Spinal cord (tissue), 9 donors: ENCODE measurements at regions not wholly inside any gene's neighbourhood (a gene's known extent, or its start where the extent isn't known, plus 50 kb on each side); places are given as distances from the start of the nearest gene placed in this dataset.
A peak's percentile ranks its signal among the peaks of the same experiment; 100 is the strongest.
"Not testable (repeated sequence)": the region's sequence is repeated elsewhere in the genome, so short reads cannot be mapped to it uniquely, and the experiment has no call there.

Experiments
- DNase-seq, 6 donors: peaks; one replicate each; pipeline versions ENCODE4 v3.0.0 to v3.0.0-alpha.2; 2013 to 2015; ENCODE audit warnings: low spot score in 6 of 6, low read depth in 4 of 6
- H3K27ac ChIP-seq: one replicate; pipeline ENCODE4 v1.5.1; 2013; ENCODE audit warnings: low read depth, low read length, control low read depth
- H3K27me3 ChIP-seq: one replicate; pipeline ENCODE4 v1.6.1; 2013; ENCODE audit warnings: low read length; ENCODE audit not compliant: control insufficient read depth, insufficient read depth
- H3K36me3 ChIP-seq: one replicate; pipeline ENCODE4 v1.6.1; 2013; ENCODE audit warnings: low read length; ENCODE audit not compliant: control insufficient read depth, insufficient read depth
- H3K4me1 ChIP-seq: one replicate; pipeline ENCODE4 v1.6.1; 2013; ENCODE audit warnings: low read length; ENCODE audit not compliant: control insufficient read depth, insufficient read depth
- H3K4me3 ChIP-seq: one replicate; pipeline ENCODE4 v1.5.1; 2013; ENCODE audit warnings: low read depth, low read length, control low read depth
- H3K9me3 ChIP-seq: one replicate; pipeline ENCODE4 v1.6.1; 2013; ENCODE audit warnings: low read length; ENCODE audit not compliant: control insufficient read depth, insufficient read depth
- WGBS: methylation state at CpG from one replicate; pipeline ENCODE4 v1.1.5; 2013; ENCODE audit warnings: missing lambda C conversion rate; ENCODE audit not compliant: insufficient coverage; 5-methylcytosine and 5-hydroxymethylcytosine counted together
- donor health status: healthy.

DNA sequence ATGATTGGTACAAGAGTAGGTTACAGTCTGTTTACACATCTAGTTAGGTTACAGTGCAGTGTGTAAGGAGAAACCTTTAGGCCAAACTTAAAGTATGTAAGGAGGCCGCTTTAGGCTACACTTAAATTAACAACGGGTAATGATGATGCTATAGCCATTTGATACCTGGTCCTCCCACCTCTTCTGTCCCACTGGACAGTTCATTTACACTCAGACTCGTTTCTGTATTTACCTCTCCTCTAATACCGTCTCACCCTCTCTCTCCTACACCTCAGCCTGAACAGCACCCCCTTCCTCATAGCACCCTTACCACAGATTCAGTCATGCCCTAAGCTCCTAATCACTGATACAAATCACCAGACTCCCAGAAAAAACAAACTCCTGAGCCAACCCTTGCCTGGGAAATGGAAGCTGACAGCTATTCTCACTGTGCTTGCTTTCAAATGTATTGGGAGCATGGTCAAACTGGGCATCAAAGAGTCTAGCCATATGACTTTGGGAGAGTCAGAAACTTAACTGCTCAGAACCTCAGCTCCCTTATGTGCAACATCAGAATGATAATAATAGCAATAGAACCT is 241.3 kb upstream of the SETMAR start:
- 49% methylated on average over 3 of the region's 4 CpGs for WGBS
- no peak for DNase-seq
- Histone ChIP-seq H3K27me3 (no peaks in the 10 kb centered on the region), H3K27ac (no peak overlapping the region), H3K36me3 (no peaks in the 10 kb centered on the region), H3K4me1 (no peaks in the 10 kb centered on the region), H3K4me3 (no peak overlapping the region), H3K9me3 (no peaks in the 10 kb centered on the region)

DNA sequence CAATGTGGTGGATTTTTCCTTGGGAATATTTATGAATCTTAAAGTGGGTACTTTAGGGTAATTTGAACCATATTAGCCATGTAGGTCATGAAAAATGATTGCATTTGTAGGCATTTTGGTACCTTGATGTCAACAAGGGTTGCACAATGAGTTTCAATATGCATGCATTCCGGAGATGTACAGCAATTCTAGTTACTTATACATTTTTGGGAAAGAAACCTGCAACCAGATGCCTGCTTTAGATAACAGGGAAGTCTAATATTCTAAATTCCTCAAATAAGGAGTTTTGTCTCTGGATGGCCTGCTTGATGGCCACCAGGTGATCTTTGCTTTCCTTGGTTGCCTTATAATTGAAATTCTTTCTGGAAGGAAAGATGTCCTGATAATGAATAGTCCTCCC is 240.5 kb upstream of the SETMAR start:
- H3K4me1 ChIP-seq = no peaks in the 10 kb centered on the region
- no peaks in the 10 kb centered on the region for H3K9me3 ChIP-seq
- no peak for DNase-seq
- H3K4me3 ChIP-seq = no peak overlapping the region
- H3K27me3 ChIP-seq = no peaks in the 10 kb centered on the region
- no CpG with 5 or more reads among the region's 1 CpG for WGBS
- no peak overlapping the region for H3K27ac ChIP-seq
- H3K36me3 ChIP-seq = no peaks in the 10 kb centered on the region

DNA sequence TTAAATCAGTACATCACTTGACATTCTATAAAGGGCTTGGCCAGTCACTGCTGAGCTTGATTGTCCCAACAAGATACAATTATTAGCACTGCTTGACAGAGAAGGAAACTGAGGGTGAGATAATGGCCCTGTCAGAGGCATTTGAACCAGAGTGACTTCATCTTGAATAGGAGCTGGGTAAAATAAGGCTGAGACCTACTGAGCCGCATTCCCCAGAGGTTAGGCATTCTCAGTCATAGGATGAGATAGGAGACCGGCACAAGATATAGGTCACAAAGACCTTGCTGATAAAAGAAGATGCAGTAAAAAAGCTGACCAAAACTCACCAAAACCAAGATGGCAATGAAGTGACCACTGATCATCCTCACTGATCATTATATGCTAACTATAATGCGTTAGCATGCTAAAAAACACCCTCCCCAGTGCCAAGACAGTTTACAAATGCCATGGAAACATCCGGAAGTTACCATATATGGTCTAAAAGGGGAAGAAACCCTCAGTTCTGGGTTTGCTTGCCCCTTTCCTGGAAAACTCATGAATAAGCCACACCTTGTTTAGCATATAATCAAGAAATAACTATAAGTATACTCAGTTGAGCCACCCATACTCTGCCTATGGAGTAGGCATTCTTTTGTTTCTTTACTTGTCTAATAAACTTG is 239.1 kb upstream of the SETMAR start:
- Histone ChIP-seq H3K4me3 (no peak overlapping the region), H3K36me3 (no peaks in the 10 kb centered on the region), H3K27me3 (no peaks in the 10 kb centered on the region), H3K9me3 (no peaks in the 10 kb centered on the region), H3K27ac (no peak overlapping the region), H3K4me1 (no peaks in the 10 kb centered on the region)
- 100% methylated on average over 1 of the region's 4 CpGs for WGBS
- DNase-seq = no peak

DNA sequence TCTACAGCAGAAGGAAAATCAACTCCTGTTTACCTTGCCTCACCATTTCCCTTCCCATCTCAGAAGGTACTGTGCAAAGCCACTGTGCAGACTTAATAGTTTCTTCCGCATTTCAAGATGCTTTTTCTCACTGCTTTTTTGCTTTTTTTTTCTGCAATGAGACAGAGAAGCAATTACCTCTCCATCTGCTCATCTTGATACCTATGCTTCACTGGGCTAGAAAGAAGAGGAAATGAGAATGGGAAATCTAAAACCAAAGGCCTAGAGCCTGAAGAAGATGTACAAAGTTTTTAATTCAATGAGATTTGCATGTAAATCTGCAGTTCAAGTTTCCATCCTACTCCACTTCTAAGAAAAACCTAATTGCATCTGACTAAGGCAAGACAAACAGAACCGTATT is 238.1 kb upstream of the SETMAR start:
- no peaks in the 10 kb centered on the region for H3K27me3 ChIP-seq
- H3K27ac ChIP-seq = no peak overlapping the region
- H3K4me3 ChIP-seq = no peak overlapping the region
- no peaks in the 10 kb centered on the region for H3K9me3 ChIP-seq
- H3K36me3 ChIP-seq = no peaks in the 10 kb centered on the region
- 100% methylated on average over 1 of the region's 2 CpGs for WGBS
- peak in 2 of 6 donors; percentile 19 to 84 for DNase-seq
- no peaks in the 10 kb centered on the region for H3K4me1 ChIP-seq

DNA sequence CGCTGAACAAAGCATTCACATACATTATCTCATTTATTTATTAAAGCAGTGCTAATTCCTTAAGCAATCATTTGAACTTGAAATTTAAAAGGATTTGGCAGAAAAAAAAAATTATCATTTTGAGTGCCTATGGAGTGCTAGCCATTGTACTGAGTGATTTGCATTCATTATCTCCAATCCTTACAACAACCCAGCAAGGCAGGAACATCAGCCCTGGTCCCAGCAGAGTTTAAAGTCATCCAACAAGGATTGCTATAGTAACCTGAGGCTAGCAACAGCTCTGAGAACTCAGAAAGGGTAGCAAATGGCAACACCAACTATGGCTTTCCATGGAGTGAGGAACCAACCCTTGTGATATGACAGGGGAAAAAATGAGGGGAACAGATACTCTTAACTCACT is 237.6 kb upstream of the SETMAR start:
- Histone ChIP-seq H3K27ac (no peak overlapping the region), H3K4me3 (no peak overlapping the region), H3K27me3 (no peaks in the 10 kb centered on the region), H3K36me3 (no peaks in the 10 kb centered on the region), H3K4me1 (no peaks in the 10 kb centered on the region), H3K9me3 (no peaks in the 10 kb centered on the region)
- DNase-seq = peak in 1 of 6 donors; percentile 45
- WGBS = no CpG with 5 or more reads among the region's 1 CpG

DNA sequence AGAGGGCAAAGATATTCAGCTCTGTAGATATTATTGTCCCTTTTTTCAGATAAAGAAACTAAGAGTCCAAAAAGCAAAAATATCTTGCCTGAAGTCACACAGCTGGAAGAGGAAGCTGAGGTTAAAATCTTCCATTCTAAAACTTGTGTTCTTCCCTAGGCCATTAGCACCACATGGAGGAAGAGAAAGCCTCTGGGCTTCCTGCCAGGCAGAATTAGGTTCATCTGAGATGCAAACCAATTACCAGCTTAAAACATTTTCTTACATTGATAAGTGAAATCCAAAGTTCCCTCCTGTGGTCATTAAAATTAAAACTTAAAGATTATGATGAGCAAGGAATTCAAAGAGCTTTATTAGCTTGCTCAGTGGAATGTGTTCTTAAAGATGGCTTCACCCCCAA is 235.3 kb upstream of the SETMAR start:
- H3K27me3 ChIP-seq = no peaks in the 10 kb centered on the region
- H3K4me3 ChIP-seq = no peak overlapping the region
- no peaks in the 10 kb centered on the region for H3K36me3 ChIP-seq
- no peak overlapping the region for H3K27ac ChIP-seq
- H3K9me3 ChIP-seq = no peaks in the 10 kb centered on the region
- peak in 3 of 6 donors; percentile 15 to 88 (median 42) for DNase-seq
- H3K4me1 ChIP-seq = no peaks in the 10 kb centered on the region

DNA sequence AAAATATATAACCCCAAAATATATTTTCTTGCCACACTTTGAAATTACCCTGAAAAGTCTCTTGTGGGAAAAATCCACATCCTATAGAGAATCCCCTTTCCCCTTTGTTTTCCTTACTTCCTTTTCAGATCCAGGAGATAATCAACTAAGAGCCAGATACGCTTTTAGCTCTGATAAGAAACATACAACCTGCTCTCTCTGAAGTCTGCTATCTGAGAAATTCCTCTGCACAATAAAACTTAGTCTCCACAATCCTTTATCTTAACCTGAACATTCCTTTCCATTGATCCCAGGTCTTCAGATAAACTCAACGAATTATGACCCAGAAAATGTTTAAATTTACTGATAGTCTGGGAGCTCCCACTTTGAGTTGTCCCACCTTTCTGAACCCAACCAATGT is 233.4 kb upstream of the SETMAR start:
- Histone ChIP-seq H3K4me3 (no peak overlapping the region), H3K27me3 (no peaks in the 10 kb centered on the region), H3K36me3 (no peaks in the 10 kb centered on the region), H3K27ac (no peak overlapping the region), H3K4me1 (no peaks in the 10 kb centered on the region), H3K9me3 (no peaks in the 10 kb centered on the region)
- 100% methylated on average over 1 of the region's 2 CpGs for WGBS
- DNase-seq = no peak

DNA sequence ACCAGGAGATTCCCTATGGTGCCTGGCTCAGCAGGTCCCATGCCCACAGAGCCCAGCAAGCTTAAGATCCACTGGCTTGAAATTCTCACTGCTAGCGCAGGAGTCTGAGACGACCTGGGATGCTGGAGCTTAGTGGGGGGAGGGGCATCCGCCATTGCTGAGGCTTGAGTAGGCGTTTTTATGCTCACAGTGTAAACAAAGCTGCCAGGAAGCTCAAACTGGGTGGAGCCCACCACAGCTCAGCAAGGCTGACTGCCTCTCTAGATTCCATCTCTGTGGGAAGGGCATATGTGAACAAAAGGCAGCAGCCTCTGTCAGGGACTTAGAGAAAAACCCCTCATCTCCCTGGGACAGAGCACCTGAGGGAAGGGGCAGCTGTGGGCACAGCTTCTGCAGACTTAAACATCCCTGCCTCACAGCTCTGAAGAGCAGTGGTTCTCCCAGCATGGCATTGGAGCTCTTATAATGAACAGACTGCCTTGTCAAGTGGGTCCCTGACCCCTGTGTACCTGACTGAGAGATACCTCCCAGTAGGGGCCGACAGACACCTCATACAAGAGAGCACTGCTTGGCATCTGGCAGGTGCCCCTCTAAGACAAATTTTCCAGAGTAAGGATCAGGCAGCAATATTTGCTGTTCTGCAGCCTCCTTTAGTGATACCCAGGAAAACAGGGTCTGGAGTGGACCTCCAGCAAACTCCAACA is 231.5 kb upstream of the SETMAR start:
- no peak overlapping the region for H3K27ac ChIP-seq
- H3K9me3 ChIP-seq = no peaks in the 10 kb centered on the region
- H3K27me3 ChIP-seq = no peaks in the 10 kb centered on the region
- no peak overlapping the region for H3K4me3 ChIP-seq
- no peaks in the 10 kb centered on the region for H3K36me3 ChIP-seq
- DNase-seq = no peak
- no peaks in the 10 kb centered on the region for H3K4me1 ChIP-seq
- WGBS = 43% methylated on average over 5 of the region's 5 CpGs

DNA sequence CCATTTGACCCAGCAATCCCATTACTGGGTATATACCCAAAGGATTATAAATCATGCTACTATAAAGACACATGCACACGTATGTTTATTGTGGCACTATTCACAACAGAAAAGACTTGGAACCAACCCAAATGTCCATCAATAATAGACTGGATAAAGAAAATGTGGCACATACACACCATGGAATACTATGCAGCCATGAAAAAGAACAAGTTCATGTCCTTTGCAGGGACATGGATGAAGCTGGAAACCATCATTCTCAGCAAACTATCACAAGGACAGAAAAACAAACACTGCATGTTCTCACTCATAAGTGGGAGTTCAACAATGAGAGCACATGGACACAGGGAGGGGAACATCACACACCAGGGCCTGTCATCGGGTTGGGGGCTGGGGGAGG is 225.9 kb upstream of the SETMAR start:
- not testable (repeated sequence) for H3K36me3 ChIP-seq, DNase-seq, H3K27ac ChIP-seq, H3K9me3 ChIP-seq, H3K4me1 ChIP-seq, H3K4me3 ChIP-seq, H3K27me3 ChIP-seq
- WGBS = no CpG with 5 or more reads among the region's 2 CpGs

DNA sequence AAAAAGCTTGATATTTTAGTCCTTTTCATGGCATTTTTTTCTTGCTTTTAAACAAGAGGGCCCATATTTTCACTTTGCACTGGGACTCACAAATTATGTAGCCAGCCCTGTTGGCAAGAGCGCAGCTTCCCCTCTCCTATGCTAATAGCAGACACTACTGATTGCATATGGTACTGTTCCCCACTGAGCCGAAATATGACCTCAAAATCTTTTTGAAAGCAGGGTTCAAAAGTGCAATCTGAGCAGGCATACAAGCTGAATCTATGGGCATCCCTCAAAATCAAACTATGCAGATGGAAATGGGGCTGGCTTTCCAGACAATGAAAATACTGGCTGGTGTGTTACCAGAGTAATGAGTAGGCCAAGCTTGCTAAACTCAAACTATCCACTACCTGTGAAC is 225.2 kb upstream of the SETMAR start:
- H3K9me3 ChIP-seq = no peaks in the 10 kb centered on the region
- DNase-seq = no peak
- no peaks in the 10 kb centered on the region for H3K27me3 ChIP-seq
- no peaks in the 10 kb centered on the region for H3K36me3 ChIP-seq
- WGBS = 50% methylated on average over 2 of the region's 2 CpGs
- H3K4me3 ChIP-seq = no peak overlapping the region
- no peak overlapping the region for H3K27ac ChIP-seq
- no peaks in the 10 kb centered on the region for H3K4me1 ChIP-seq
